Omental fat pad (tissue), 3 donors: ENCODE measurements at regions not wholly inside any gene's neighbourhood (a gene's known extent, or its start where the extent isn't known, plus 50 kb on each side); places are given as distances from the start of the nearest gene placed in this dataset.

Experiments
- ATAC-seq: fragments of 150-250 bp; one replicate; pipeline ENCODE4 v1.9.1; 2016; ENCODE audit warnings: mild to moderate bottlenecking, moderate library complexity; ENCODE audit not compliant: low FRiP score
- DNase-seq: peaks from one replicate; pipeline ENCODE4 v3.0.0-alpha.2; 2019; ENCODE audit warnings: low spot score
- TF ChIP-seq, protein P1 (sequence below), 3 donors: fragments of 450-650 bp; IDR thresholded peaks; one replicate each; pipeline ENCODE4 v1.5.1; 2016 to 2017; ENCODE audit warnings: antibody characterized with exemption in 3 of 3, mild to moderate bottlenecking in 3 of 3, moderate library complexity in 2 of 3

DNA sequence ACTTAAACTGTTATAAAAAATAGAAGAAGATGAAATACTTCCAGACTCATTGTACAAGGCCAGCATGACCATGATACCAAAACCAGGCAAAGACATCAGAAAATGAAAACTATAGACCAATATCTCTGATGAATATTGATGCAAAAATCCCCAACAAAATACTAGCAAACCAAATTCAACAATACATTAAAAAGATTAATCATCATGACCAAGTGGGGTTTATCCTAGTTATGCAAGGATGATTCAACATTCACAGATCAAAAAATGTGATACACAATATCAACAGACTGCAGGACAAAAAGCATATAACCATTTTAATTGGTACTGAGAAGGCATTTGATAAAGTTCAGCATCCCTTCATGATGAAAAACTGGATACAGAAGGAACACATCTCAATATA is 824.5 kb upstream of the RAG2 start:
- no peak for DNase-seq
- ATAC-seq = no peak
- TF ChIP-seq, protein P1, sequence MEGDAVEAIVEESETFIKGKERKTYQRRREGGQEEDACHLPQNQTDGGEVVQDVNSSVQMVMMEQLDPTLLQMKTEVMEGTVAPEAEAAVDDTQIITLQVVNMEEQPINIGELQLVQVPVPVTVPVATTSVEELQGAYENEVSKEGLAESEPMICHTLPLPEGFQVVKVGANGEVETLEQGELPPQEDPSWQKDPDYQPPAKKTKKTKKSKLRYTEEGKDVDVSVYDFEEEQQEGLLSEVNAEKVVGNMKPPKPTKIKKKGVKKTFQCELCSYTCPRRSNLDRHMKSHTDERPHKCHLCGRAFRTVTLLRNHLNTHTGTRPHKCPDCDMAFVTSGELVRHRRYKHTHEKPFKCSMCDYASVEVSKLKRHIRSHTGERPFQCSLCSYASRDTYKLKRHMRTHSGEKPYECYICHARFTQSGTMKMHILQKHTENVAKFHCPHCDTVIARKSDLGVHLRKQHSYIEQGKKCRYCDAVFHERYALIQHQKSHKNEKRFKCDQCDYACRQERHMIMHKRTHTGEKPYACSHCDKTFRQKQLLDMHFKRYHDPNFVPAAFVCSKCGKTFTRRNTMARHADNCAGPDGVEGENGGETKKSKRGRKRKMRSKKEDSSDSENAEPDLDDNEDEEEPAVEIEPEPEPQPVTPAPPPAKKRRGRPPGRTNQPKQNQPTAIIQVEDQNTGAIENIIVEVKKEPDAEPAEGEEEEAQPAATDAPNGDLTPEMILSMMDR (IDR thresholded peaks at IDR 0.05) = no peak

DNA sequence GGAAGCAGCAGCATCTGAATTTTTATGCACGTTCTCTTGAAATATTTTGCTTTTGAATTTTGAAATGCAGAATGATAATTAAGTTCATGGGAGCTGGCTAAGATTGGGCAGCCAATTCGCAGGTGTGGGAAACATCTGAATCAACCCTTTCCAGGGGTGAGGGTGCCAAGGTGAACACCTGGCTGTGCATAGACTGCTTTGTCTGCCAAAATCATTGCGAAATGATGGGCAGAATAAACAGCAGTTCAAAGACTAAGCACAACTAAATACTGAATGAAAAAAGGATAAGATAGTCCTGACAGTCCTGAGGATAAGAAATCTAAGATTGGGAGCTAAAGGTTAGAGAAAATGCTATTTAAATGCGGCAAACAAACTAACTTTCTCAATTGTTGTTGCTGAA is 813.3 kb upstream of the RAG2 start:
- no peak for ATAC-seq
- no peak for DNase-seq
- TF ChIP-seq, protein P1 (IDR thresholded peaks at IDR 0.05) = no peak

DNA sequence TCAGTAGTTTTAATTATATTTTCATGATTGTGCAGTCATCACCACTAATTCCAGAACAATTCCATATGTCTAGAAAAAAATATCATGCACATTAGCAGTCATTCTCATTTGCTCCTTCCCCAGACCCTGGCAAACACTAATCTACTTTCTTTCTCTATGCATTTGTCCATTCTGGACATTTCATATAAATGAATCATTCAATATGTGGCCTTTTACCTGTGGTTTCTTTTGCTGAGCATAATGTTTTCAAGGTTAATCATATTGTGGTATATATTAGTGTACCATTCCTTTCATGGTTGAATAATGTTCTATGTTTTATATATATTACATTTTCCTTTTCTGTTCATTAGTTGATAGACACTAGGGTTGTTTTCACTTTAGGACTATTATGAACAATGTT is 811.1 kb upstream of the RAG2 start:
- ATAC-seq = no peak
- no peak for DNase-seq
- TF ChIP-seq, protein P1 (IDR thresholded peaks at IDR 0.05) = no peak

DNA sequence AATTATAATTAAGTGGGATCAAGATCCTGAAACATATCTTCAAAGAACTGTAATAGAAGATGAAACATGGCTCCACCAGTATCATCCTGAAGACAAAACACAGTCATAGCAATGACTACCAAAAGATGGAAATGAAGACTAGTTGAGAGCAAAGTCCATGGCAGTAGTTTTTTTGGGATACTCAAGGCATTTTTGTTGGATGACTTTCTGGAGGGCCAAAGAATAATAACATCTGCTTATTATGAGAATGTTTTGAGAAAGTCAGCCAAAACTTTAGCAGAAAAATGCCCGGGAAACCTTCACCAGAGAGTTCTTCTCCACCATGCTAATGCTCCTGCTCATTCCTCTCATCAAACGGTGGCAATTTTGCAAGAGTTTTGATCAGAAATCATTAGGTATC is 809.4 kb upstream of the RAG2 start:
- DNase-seq (no peak), ATAC-seq (no peak)
- TF ChIP-seq, protein P1 (IDR thresholded peaks at IDR 0.05) = no peak

DNA sequence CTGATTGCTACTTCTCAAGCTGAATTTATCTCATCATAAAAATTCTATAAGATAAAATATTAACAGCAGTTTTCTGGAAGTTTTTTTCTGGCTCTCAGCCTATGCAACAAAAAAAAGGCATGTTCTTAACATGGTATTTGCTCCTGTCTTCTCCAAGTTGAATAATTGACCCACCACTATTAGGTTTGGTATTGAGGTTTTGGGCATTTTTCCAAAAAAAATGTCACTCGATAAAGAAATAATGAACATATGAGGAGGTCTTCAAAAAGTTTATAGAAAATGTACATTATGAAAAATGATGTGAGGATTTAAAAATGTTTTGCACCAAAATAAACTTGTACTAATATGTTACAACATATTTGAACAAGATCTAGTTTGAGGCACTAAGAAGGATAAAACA is 808.6 kb upstream of the RAG2 start:
- ATAC-seq = no peak
- DNase-seq = no peak
- TF ChIP-seq, protein P1 (IDR thresholded peaks at IDR 0.05) = no peak

GRCh38 chr11:37404231-37404630 is 806.2 kb upstream of the RAG2 start:
- DNase-seq (no peak), ATAC-seq (no peak)
- TF ChIP-seq, protein P1 (IDR thresholded peaks at IDR 0.05) = no peak

DNA sequence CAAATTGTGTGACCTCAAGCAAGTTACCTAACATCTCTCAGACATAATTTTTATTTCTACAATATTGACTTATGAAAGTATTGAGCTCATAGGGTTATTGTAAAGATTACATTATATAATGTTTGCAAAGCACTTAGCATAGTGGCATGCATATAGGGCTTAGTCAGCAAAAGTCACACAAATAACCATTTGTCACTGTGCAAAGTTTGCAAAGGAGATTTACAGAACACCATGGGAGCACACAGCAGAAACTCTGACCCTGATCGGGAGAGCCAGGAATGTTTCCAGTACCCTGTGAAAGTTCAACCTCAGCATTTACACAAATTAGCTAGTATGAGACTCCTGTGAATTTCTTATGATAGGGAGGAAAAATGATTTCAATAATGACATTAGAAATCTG is 804.6 kb upstream of the RAG2 start:
- ATAC-seq (no peak), DNase-seq (no peak)
- TF ChIP-seq, protein P1 (IDR thresholded peaks at IDR 0.05) = no peak
